ENCODE measurements at regions not wholly inside any gene's neighbourhood (a gene's known extent, or its start where the extent isn't known, plus 50 kb on each side); places are given as distances from the start of the nearest gene placed in this dataset.

GRCh38 chr17:62887437-62887836 lies 78.6 kb upstream of the TANC2 start:
- Mint-ChIP-seq H3K4me3 (ENCODE audit: unreplicated experiment) (no peak overlapping the region), H3K9me3 (ENCODE audit: unreplicated experiment) (no peaks in the 10 kb centered on the region), H3K27me3 (ENCODE audit: unreplicated experiment) (peaks cover 3% of the 10 kb centered on the region), H3K4me1 (ENCODE audit: unreplicated experiment) (peaks cover 13% of the 10 kb centered on the region), H3K27ac (ENCODE audit: unreplicated experiment) (no peak overlapping the region), H3K36me3 (ENCODE audit: low read depth, unreplicated experiment) (no peaks in the 10 kb centered on the region)
- no peak for DNase-seq (ENCODE audit: low spot score)
- TF ChIP-seq, protein P1, sequence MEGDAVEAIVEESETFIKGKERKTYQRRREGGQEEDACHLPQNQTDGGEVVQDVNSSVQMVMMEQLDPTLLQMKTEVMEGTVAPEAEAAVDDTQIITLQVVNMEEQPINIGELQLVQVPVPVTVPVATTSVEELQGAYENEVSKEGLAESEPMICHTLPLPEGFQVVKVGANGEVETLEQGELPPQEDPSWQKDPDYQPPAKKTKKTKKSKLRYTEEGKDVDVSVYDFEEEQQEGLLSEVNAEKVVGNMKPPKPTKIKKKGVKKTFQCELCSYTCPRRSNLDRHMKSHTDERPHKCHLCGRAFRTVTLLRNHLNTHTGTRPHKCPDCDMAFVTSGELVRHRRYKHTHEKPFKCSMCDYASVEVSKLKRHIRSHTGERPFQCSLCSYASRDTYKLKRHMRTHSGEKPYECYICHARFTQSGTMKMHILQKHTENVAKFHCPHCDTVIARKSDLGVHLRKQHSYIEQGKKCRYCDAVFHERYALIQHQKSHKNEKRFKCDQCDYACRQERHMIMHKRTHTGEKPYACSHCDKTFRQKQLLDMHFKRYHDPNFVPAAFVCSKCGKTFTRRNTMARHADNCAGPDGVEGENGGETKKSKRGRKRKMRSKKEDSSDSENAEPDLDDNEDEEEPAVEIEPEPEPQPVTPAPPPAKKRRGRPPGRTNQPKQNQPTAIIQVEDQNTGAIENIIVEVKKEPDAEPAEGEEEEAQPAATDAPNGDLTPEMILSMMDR (IDR thresholded peaks at IDR 0.05; ENCODE audit: unreplicated experiment) = no peak

GRCh38 chr17:62884781-62885180 lies 76.7 kb upstream of the MARCHF10 start:
- TF ChIP-seq, protein P1 (IDR thresholded peaks at IDR 0.05; ENCODE audit: unreplicated experiment) = no peak
- Mint-ChIP-seq H3K4me1 (ENCODE audit: unreplicated experiment) (no peaks in the 10 kb centered on the region), H3K4me3 (ENCODE audit: unreplicated experiment) (no peak overlapping the region), H3K27me3 (ENCODE audit: unreplicated experiment) (no peaks in the 10 kb centered on the region), H3K27ac (ENCODE audit: unreplicated experiment) (no peak overlapping the region), H3K36me3 (ENCODE audit: low read depth, unreplicated experiment) (no peaks in the 10 kb centered on the region), H3K9me3 (ENCODE audit: unreplicated experiment) (no peaks in the 10 kb centered on the region)
- no peak for DNase-seq (ENCODE audit: low spot score)

GRCh38 chr17:62882878-62883277 lies 74.8 kb upstream of the MARCHF10 start:
- Mint-ChIP-seq H3K4me1 (ENCODE audit: unreplicated experiment) (no peaks in the 10 kb centered on the region), H3K36me3 (ENCODE audit: low read depth, unreplicated experiment) (no peaks in the 10 kb centered on the region), H3K9me3 (ENCODE audit: unreplicated experiment) (no peaks in the 10 kb centered on the region), H3K4me3 (ENCODE audit: unreplicated experiment) (no peak overlapping the region), H3K27ac (ENCODE audit: unreplicated experiment) (no peak overlapping the region), H3K27me3 (ENCODE audit: unreplicated experiment) (no peaks in the 10 kb centered on the region)
- TF ChIP-seq, protein P1 (IDR thresholded peaks at IDR 0.05; ENCODE audit: unreplicated experiment) = no peak
- no peak for DNase-seq (ENCODE audit: low spot score)

DNA sequence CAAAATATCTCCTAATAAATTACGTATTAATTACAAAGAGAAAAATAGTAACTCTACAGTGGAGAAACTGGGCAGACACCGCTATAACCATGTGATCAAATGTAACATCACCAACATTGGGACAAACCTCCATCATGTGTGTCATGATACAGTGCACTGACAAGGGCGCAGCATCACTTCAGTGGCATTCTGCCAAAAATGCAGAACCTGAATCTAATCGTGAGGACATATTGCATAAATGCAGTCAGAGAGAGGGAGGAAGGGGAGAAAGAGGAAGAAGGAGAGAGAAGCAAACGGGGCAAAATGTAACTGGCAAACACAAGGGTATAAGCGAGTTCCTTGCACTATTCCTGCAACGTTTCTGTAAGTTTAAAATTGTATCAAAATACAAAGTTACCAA lies 74.2 kb upstream of the MARCHF10 start:
- Mint-ChIP-seq H3K4me3 (ENCODE audit: unreplicated experiment) (no peak overlapping the region), H3K9me3 (ENCODE audit: unreplicated experiment) (no peaks in the 10 kb centered on the region), H3K27me3 (ENCODE audit: unreplicated experiment) (no peaks in the 10 kb centered on the region), H3K27ac (ENCODE audit: unreplicated experiment) (no peak overlapping the region), H3K4me1 (ENCODE audit: unreplicated experiment) (no peaks in the 10 kb centered on the region), H3K36me3 (ENCODE audit: low read depth, unreplicated experiment) (no peaks in the 10 kb centered on the region)
- TF ChIP-seq, protein P1 (IDR thresholded peaks at IDR 0.05; ENCODE audit: unreplicated experiment) = no peak
- no peak for DNase-seq (ENCODE audit: low spot score)

- Mint-ChIP-seq H3K4me1 (ENCODE audit: unreplicated experiment) (peaks cover 14% of the 10 kb centered on the region), H3K4me3 (ENCODE audit: unreplicated experiment) (no peak overlapping the region), H3K9me3 (ENCODE audit: unreplicated experiment) (no peaks in the 10 kb centered on the region)
Observed at GRCh38 chr17:62880120-62880519, 72.0 kb upstream of the MARCHF10 start.

More at GRCh38 chr17:62880120-62880519, 72.0 kb upstream of the MARCHF10 start:
- TF ChIP-seq, protein P1 (IDR thresholded peaks at IDR 0.05; ENCODE audit: unreplicated experiment) = no peak
- Mint-ChIP-seq H3K36me3 (ENCODE audit: low read depth, unreplicated experiment) (no peaks in the 10 kb centered on the region), H3K27ac (ENCODE audit: unreplicated experiment) (no peak overlapping the region), H3K27me3 (ENCODE audit: unreplicated experiment) (no peaks in the 10 kb centered on the region)
- no peak for DNase-seq (ENCODE audit: low spot score)
